Naive thymus-derived CD8-positive, alpha-beta T cell (primary cell): ENCODE measurements at regions not wholly inside any gene's neighbourhood (a gene's known extent, or its start where the extent isn't known, plus 50 kb on each side); places are given as distances from the start of the nearest gene placed in this dataset.

Experiments used
- ATAC-seq, 2 donors: fragments of 150-1000 bp; cut with Tn5 transposase in 1 of 2; sonication (Bioruptor Pico), chemical (Tn5 transposase) in 1 of 2; 1 replicate in 1 of 2; 2 replicates in 1 of 2; pipeline ENCODE4 v1.10.0; 2021; ENCODE audit warnings: mild to moderate bottlenecking in 2 of 2, moderate library complexity in 2 of 2
- POLR2A ChIA-PET: fragments of 350-600 bp; sonication (Branson Sonifier 250); formaldehyde crosslinking; loops from one replicate; lab custom pipeline; 2021; ENCODE audit warnings: antibody characterized with exemption; lab: Charles Lee
- DNase-seq, 10 donors: peaks; one replicate each; pipeline versions ENCODE4 v3.0.0 to v3.0.0-alpha.2; 2020 to 2022
- H3K27ac Mint-ChIP-seq, 10 donors: one replicate each; pipeline ENCODE4 v1.8.0; 2020 to 2022; ENCODE audit warnings: mild to moderate bottlenecking in 10 of 10, mixed read lengths in 10 of 10, moderate library complexity in 4 of 10, inconsistent platforms in 1 of 10
- H3K27me3 Mint-ChIP-seq, 5 donors: one replicate each; pipeline ENCODE4 v1.8.0; 2021 to 2022; ENCODE audit warnings: mixed read lengths in 5 of 5
- H3K36me3 Mint-ChIP-seq, 3 donors: one replicate each; pipeline ENCODE4 v1.8.0; 2020 to 2022; ENCODE audit warnings: mixed read lengths in 3 of 3, mild to moderate bottlenecking in 2 of 3, inconsistent platforms in 1 of 3
- H3K4me1 Mint-ChIP-seq, 4 donors: one replicate each; pipeline ENCODE4 v1.8.0; 2021 to 2022; ENCODE audit warnings: mixed read lengths in 4 of 4
- H3K4me3 Mint-ChIP-seq, 10 donors: one replicate each; pipeline ENCODE4 v1.8.0; 2020 to 2022; ENCODE audit warnings: mild to moderate bottlenecking in 10 of 10, mixed read lengths in 10 of 10, moderate library complexity in 6 of 10, inconsistent platforms in 1 of 10
- H3K9me3 Mint-ChIP-seq, 9 donors: one replicate each; pipeline ENCODE4 v1.8.0; 2020 to 2022; ENCODE audit warnings: mixed read lengths in 9 of 9, mild to moderate bottlenecking in 3 of 9, inconsistent platforms in 1 of 9, moderate library complexity in 1 of 9

DNA sequence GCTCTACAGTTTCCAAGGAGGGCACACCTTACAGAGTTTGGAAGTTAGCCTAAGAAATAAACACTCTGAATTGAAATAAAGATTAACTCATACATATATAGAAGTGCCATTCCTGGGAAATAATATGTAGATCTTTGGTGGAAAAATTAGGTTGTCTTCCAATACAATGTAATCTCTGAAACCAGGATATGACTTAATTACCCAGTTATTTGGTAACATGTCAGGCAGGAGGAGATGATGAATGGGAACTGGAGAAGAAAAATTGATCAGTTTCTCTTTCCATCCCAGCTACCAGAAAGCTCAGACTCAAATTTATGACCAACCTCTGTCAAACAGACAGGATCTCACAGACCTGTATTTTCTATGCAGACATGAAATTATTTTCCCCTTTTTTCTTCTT, 215.2 kb upstream of the SNX2 start:
- H3K36me3 Mint-ChIP-seq = no peaks in the 10 kb centered on the region
- peaks cover 0 to 5% (median 0%) of the 10 kb centered on the region in 9 donors for H3K9me3 Mint-ChIP-seq
- ATAC-seq (no peak), DNase-seq (no peak)
- H3K4me3 Mint-ChIP-seq = no peak overlapping the region
- no peaks in the 10 kb centered on the region for H3K4me1 Mint-ChIP-seq
- POLR2A ChIA-PET = no interaction called here
- no peak overlapping the region for H3K27ac Mint-ChIP-seq
- peaks cover 0 to 12% (median 5%) of the 10 kb centered on the region in 5 donors for H3K27me3 Mint-ChIP-seq

DNA sequence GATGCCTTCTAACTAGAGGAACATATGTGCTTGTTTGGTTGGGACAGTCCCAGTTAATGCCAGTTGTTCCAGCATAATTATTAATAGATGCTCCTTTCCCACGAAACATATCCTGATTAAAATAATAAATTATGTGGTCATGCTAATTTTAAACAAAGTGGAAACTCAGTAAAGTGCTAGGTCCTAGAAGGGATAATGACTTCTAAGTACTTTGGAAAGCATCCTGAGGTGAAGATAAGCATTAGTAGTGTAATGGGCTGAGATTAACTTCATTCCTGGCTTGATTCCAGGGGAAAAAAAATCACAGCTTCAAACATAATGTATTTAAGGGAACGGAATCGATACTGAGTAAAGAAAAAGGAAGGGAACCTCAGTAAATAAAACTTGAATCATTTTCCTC, 213.7 kb upstream of the SNX2 start:
- Mint-ChIP-seq H3K9me3 (peaks cover 0 to 5% (median 0%) of the 10 kb centered on the region in 9 donors), H3K27me3 (peaks cover 0 to 12% (median 1%) of the 10 kb centered on the region in 5 donors), H3K4me1 (no peaks in the 10 kb centered on the region), H3K27ac (no peak overlapping the region), H3K36me3 (no peaks in the 10 kb centered on the region), H3K4me3 (no peak overlapping the region)
- POLR2A ChIA-PET = no interaction called here
- no peak for ATAC-seq
- no peak for DNase-seq

DNA sequence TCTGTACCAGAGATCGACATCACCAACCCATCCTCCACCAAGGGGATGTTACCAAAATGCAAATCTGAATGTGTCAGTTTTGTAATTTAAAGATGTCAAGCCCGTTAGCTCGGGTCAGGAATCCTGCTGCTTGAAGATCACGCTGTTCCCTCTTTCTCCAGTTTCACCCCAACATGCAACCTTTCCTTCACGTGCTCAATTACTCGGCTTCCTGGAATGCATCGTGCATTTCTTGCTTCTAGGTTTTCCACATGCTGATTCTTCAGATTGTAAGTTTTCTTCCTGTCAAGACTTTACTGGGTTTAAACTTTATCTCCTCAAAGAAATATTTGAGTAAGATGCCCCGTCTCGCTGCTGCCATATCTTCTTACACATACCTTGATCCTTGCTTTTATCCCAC, 209.5 kb upstream of the SNX2 start:
- no peak overlapping the region for H3K27ac Mint-ChIP-seq
- no peaks in the 10 kb centered on the region for H3K36me3 Mint-ChIP-seq
- ATAC-seq = no peak
- H3K27me3 Mint-ChIP-seq = peaks cover 0 to 7% (median 2%) of the 10 kb centered on the region in 5 donors
- no peak overlapping the region for H3K4me3 Mint-ChIP-seq
- H3K9me3 Mint-ChIP-seq = peaks cover 0 to 3% (median 0%) of the 10 kb centered on the region in 9 donors
- POLR2A ChIA-PET = no interaction called here
- DNase-seq = no peak
- H3K4me1 Mint-ChIP-seq = no peaks in the 10 kb centered on the region

DNA sequence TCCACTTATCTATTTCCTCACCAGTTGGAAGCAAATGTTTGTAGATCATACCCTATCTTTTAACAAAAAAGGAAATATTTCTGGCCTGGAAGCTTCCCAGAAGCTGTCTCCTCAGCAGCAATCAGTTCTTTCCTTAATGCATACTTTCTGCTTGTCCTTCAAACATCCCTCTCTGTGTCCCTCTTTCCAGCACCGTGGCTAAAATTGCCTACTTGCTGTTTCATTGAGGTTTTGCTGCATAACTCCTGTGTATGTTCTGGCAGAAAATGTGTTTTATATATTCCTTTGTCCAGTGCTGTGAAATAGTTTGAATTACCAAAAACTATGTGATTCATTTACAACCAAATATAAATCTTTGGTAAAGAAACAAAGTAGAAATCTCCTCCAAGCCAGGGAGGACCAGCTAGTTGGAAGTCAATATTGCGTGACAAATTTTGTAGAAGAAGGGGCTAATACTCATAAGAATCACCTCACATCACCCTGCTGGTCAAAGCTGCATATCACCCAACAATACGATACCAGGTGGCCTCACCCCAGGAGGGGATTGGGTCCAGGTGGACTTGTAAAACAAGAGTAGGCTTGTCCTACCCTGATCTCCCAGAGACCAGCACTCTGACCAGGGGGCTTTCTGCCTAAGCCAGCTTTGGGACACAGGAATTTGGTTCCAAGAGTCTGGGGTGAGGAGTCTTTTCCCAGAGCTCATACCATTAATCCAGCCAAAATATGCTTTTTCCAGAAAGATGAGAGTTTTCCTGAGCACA, 198.4 kb upstream of the SNX2 start:
- H3K4me3 Mint-ChIP-seq = no peak overlapping the region
- peaks cover 0 to 17% (median 0%) of the 10 kb centered on the region in 9 donors for H3K9me3 Mint-ChIP-seq
- H3K27me3 Mint-ChIP-seq = peaks cover 6 to 29% (median 10%) of the 10 kb centered on the region in 5 donors

DNA sequence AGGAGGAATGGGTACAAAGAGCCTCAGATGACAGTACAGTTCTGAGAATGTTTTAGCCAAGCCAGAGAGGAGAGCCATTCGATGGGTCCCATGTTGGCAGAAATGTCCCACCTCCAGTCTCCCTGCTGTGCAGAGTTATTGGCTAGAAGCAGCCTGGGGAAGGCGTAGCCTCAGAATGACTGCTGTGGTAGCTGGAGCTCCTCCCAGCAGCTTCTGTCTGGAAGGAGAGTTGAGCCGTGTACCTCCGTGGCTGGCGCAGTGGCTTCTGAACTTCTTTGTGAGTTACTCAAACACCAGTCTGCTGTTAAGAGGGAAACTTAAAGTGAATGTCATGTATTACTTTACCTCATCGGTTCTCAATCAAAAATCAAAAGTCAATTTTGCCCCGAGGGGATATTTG, 193.3 kb upstream of the SNX2 start:
- no peak for ATAC-seq

More for the DNA sequence above, 198.4 kb upstream of the SNX2 start:
- DNase-seq (no peak), ATAC-seq (no peak)
- Mint-ChIP-seq H3K4me1 (no peaks in the 10 kb centered on the region), H3K36me3 (no peaks in the 10 kb centered on the region), H3K27ac (no peak overlapping the region)
- POLR2A ChIA-PET = no interaction called here

GRCh38 chr5:122584411-122585300, 190.2 kb upstream of the SNX2 start:
- no peaks in the 10 kb centered on the region for H3K36me3 Mint-ChIP-seq

More for the DNA sequence above, 193.3 kb upstream of the SNX2 start:
- DNase-seq = no peak
- H3K27me3 Mint-ChIP-seq = peaks cover 3 to 32% (median 12%) of the 10 kb centered on the region in 5 donors
- no peaks in the 10 kb centered on the region for H3K36me3 Mint-ChIP-seq
- H3K4me3 Mint-ChIP-seq = no peak overlapping the region
- peaks cover 0 to 17% (median 0%) of the 10 kb centered on the region in 9 donors for H3K9me3 Mint-ChIP-seq
- POLR2A ChIA-PET = no interaction called here
- H3K27ac Mint-ChIP-seq = no peak overlapping the region
- H3K4me1 Mint-ChIP-seq = no peaks in the 10 kb centered on the region

GRCh38 chr5:122585371-122585770, 189.5 kb upstream of the SNX2 start:
- Mint-ChIP-seq H3K27me3 (peaks cover 2 to 14% (median 4%) of the 10 kb centered on the region in 5 donors), H3K4me1 (no peaks in the 10 kb centered on the region), H3K36me3 (no peaks in the 10 kb centered on the region), H3K4me3 (no peak overlapping the region), H3K9me3 (peaks cover 0 to 4% (median 0%) of the 10 kb centered on the region in 9 donors), H3K27ac (no peak overlapping the region)
- POLR2A ChIA-PET = no interaction called here
- no peak for DNase-seq
- ATAC-seq = no peak

More at GRCh38 chr5:122584411-122585300, 190.2 kb upstream of the SNX2 start:
- Mint-ChIP-seq H3K27me3 (peaks cover 3 to 21% (median 8%) of the 10 kb centered on the region in 5 donors), H3K27ac (no peak overlapping the region), H3K4me1 (no peaks in the 10 kb centered on the region), H3K4me3 (no peak overlapping the region), H3K9me3 (peaks cover 0 to 11% (median 0%) of the 10 kb centered on the region in 9 donors)
- POLR2A ChIA-PET = no interaction called here
- ATAC-seq (no peak), DNase-seq (no peak)

GRCh38 chr5:122586351-122586750, 188.5 kb upstream of the SNX2 start:
- Mint-ChIP-seq H3K4me3 (no peak overlapping the region), H3K27me3 (peaks cover under 1 to 4% (median 2%) of the 10 kb centered on the region in 5 donors), H3K9me3 (peaks cover 0 to 2% (median 0%) of the 10 kb centered on the region in 9 donors), H3K27ac (no peak overlapping the region), H3K4me1 (no peaks in the 10 kb centered on the region), H3K36me3 (no peaks in the 10 kb centered on the region)
- DNase-seq (no peak), ATAC-seq (no peak)
- POLR2A ChIA-PET = no interaction called here

DNA sequence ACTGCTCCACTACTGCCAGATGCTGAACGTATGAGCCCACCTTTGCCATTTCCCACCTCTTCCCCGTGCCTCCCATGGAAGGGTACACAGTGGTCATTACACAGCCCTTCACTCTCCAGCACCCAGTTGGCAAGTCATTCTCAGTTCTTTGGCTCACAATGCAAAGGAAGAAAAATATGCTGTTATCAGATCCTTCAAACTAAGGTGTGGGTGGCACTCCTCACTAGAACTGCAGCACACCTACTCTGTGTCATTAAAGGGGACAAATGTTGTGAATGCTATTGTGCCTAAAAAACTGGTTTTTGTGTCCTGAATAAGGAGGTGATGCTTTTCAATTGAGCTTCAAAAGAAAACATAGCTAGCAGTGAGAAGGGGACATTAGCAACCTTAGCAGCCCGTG, 183.1 kb upstream of the SNX2 start:
- Mint-ChIP-seq H3K9me3 (peaks cover 0 to 11% (median 1%) of the 10 kb centered on the region in 9 donors), H3K4me1 (no peaks in the 10 kb centered on the region), H3K36me3 (no peaks in the 10 kb centered on the region), H3K27ac (no peak overlapping the region), H3K27me3 (peaks cover 0 to 5% (median 0%) of the 10 kb centered on the region in 5 donors), H3K4me3 (no peak overlapping the region)
- DNase-seq (no peak), ATAC-seq (no peak)
- POLR2A ChIA-PET = no interaction called here

GRCh38 chr5:122599000-122599399, 175.9 kb upstream of the SNX2 start:
- ATAC-seq = no peak
- H3K9me3 Mint-ChIP-seq = peaks cover 0 to 31% (median 15%) of the 10 kb centered on the region in 9 donors
- H3K4me3 Mint-ChIP-seq = no peak overlapping the region
- no peak for DNase-seq
- H3K27me3 Mint-ChIP-seq = peaks cover 0 to 22% (median 2%) of the 10 kb centered on the region in 5 donors
- POLR2A ChIA-PET = no interaction called here
- peaks cover 0 to 4% (median 0%) of the 10 kb centered on the region in 4 donors for H3K4me1 Mint-ChIP-seq
- H3K36me3 Mint-ChIP-seq = peaks cover 0 to 12% (median 0%) of the 10 kb centered on the region in 3 donors
- no peak overlapping the region for H3K27ac Mint-ChIP-seq

- H3K27me3 Mint-ChIP-seq = peaks cover 0 to 20% (median 4%) of the 10 kb centered on the region in 5 donors
- no peak for ATAC-seq
- H3K9me3 Mint-ChIP-seq = peaks cover 0 to 31% (median 11%) of the 10 kb centered on the region in 9 donors
- no peak overlapping the region for H3K4me3 Mint-ChIP-seq
- H3K27ac Mint-ChIP-seq = no peak overlapping the region
- DNase-seq = no peak
- H3K36me3 Mint-ChIP-seq = peaks cover 0 to 12% (median 0%) of the 10 kb centered on the region in 3 donors
- H3K4me1 Mint-ChIP-seq = peaks cover 0 to 4% (median 0%) of the 10 kb centered on the region in 4 donors
- POLR2A ChIA-PET = no interaction called here
These were observed 174.0 kb upstream of the SNX2 start for GRCh38 chr5:122600924-122601323.

DNA sequence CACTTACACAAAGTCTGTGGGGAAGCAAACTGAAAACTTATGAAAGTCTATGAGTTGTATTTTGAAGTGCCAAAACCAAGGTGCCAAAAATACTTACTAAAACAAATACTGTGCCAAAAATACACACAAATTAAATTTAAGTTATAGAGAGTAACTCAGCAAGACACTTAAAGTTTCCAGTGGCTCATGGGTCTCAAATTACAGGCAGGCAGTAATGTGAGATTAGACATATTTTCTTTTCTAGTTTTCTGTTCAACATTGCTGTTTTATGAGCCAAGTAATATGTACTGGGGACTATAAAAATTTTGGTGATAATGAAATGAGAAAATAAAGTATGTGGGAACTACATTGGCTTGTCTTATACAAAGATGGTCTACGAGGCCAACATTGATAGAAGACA, 172.2 kb upstream of the SNX2 start:
- Mint-ChIP-seq H3K9me3 (peaks cover 0 to 31% (median 11%) of the 10 kb centered on the region in 9 donors), H3K27ac (no peak overlapping the region), H3K36me3 (peaks cover 0 to 12% (median 0%) of the 10 kb centered on the region in 3 donors), H3K4me1 (peaks cover 0 to 4% (median 0%) of the 10 kb centered on the region in 4 donors), H3K27me3 (peaks cover 0 to 19% (median 6%) of the 10 kb centered on the region in 5 donors), H3K4me3 (no peak overlapping the region)
- ATAC-seq = no peak
- POLR2A ChIA-PET = no interaction called here
- no peak for DNase-seq

DNA sequence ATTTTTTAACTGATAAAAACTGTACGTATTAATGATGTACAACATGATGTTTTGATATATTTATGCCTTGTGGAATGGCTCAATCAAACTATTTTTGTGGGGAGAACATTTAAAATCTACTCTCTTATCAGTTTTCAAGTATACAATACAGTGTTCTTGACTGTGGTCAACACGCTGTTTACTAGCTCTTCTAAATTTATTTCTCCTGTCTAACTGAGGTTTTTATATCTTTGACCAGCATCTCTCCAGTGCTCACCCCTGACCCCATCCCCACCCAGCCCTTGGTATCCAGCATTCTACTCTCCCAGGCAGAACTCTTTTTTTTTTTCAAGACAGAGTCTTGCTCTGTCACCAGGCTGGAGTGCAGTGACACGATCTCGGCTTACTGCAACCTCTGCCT, 169.6 kb upstream of the SNX2 start:
- no peaks in the 10 kb centered on the region for H3K36me3 Mint-ChIP-seq
- peaks cover 0 to 20% (median 7%) of the 10 kb centered on the region in 9 donors for H3K9me3 Mint-ChIP-seq
- no peak for ATAC-seq
- no peak for DNase-seq
- no peaks in the 10 kb centered on the region for H3K4me1 Mint-ChIP-seq
- POLR2A ChIA-PET = no interaction called here
- peaks cover 0 to 13% (median 4%) of the 10 kb centered on the region in 5 donors for H3K27me3 Mint-ChIP-seq
- H3K4me3 Mint-ChIP-seq = no peak overlapping the region
- H3K27ac Mint-ChIP-seq = no peak overlapping the region
